Stimulated activated CD8-positive, alpha-beta memory T cell treated with anti-CD3 and anti-CD28 coated beads, Interleukin-12 subunit alpha, Interleukin-12 subunit beta, amount 100 ng/mL, for 24 hours (primary cell): ENCODE measurements at regions not wholly inside any gene's neighbourhood (a gene's known extent, or its start where the extent isn't known, plus 50 kb on each side); places are given as distances from the start of the nearest gene placed in this dataset.

Experiments used
- DNase-seq: peaks from one replicate; pipeline ENCODE4 v3.0.0-alpha.2; 2020; ENCODE audit errors: extremely low read depth

DNA sequence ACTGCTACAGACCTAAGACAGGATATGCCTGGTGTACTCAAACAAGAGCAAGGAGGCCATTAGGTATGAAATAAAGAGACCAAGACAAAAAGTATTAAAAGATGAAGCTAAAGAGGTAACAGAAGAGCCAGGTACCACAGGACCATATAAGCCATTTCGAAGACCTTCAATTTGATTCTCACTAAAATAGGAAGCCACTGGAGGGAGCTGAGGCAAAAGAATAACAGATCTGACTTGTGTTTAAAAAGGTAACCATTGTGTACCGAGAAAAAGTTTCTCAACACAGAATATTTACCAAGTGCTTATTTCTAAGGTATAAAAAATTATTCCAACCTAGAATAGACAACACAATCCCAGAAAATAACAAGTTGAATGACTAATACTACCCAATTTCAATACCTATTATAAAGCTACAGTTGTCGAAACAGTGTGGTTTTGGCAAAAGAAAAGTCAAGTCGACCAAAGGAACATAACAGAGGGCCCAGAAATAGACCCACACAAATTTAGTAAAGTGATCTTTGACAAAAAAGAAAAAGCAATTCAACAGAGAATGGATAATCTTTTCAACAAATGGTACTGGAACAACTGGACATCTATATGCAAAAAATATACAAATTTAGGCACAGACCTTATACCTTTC is 125.3 kb upstream of the DST start:
- no peak for DNase-seq

DNA sequence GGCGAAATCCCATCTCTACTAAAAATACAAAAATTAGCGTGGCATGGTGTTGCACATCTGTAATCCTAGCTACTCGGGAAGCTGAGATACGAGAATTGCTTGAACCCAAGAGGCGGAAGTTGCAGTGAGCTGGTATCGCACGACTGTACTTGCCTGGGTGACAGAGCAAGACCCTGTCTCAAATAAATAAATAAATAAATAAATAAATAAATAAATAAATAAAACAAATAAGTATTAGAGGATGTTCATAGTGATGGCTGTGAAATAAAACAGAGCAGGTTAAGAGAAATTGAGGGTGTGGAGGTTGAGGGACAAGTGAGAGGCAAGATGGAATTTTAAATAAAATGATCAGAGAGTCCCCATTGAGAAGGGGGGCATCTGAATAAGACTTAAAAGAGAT is 124.7 kb upstream of the DST start:
- no peak for DNase-seq

DNA sequence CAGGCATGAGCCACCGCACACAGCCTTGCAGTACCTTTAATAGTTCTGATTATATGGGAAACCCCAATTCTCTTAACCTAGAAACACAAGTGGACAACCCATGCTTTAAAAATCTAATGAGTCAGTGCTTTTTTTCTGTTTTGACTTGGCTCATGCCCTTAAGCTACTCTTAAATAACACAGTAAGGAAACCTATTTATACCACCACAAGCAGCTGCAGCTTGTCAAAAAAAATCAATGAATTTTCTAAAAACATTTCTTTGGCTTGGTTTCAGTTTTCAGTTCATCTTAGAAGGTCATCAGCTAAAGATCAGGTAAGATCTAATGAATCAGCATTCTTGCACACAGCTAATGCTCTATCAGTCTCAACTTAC is 124.1 kb upstream of the DST start:
- DNase-seq: no peak

DNA sequence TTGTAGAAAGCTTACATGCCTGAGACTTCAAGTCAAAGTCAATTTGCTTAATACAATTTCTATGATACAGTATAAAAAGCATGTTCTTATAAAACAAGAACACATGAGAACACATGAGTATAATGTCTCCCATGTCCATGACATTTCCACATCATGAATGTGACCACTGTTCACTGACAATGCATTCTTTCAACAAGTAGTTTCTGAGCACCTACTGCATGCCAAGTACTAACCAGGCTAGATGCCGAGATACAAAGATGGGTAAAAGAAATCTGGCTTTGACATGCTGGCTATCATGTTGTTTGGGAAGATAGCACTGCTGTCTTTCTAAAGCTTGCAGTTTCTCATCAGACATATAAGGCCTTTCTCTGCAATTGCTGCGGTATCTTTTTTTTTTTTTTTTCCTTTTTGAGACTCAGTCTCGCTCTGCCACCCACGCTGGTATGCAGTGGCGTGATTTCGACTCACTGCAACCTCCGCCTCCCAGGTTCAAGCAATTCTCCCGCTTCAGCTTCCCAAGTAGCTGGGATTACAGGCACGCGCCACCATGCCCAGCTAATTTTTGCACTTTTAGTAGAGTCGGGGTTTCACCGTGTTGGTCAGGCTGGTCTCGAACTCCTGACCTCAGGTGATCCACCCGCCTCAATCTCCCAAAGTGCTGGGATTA is 123.6 kb upstream of the DST start:
- no peak for DNase-seq

DNA sequence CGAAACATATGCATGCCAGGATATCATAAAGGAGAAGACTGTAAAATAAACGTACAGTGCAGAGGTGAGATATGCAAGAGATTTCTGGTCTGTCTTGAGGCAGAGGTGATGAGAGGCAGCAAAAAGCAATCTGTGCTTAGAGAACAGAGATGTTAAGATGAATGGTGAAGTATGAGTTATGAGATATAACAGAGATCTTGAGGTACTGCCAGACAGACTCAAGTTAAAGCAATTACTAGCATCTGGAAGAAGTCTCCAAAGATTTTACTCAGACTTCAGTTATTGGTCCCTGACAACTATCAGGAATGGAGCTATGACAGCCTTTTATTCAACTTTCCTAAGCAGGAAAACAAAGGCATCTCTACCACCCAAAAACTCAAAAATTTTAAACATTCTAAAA is 122.8 kb upstream of the DST start:
- no peak for DNase-seq

DNA sequence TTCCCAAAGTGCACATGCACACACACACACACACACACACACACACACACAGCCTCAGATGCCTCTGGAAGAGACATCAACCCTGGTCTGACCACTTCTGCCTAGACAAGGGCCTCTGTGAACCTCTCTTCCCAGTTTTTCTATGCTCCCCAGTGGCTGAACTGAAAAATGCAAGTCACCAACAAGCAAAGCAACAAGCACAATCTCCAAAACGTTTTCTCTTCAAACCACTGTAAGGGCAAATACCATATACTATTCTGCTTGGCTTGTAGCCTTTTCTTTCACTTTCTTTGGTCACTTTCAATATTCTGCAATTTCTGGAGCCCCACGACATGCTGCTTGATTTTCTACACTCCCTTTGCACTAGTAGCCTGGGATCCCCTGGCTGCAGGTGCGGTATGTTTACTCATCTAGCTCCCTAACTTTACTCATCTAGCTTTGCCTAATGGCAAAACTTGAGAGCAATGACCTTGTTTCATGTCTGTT is 121.4 kb upstream of the DST start:
- no peak for DNase-seq

DNA sequence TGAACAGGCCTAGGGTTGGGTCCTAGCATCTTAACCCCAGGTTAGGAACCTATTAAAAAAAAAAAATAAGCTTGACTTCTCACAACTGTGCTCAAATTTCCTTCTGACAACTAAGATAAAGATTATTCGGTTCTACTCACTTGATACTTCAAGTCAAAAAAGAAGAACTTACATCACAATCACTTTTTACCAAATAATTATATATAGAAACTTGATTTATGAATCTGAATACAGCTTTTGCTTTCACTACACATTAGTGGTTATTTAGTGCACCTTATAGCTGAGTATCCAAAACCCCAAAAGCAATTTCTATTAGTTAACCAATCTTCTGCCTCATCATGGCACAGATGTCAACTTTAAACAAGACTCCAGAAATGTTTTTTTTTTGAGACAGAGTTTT is 119.0 kb upstream of the DST start:
- no peak for DNase-seq

DNA sequence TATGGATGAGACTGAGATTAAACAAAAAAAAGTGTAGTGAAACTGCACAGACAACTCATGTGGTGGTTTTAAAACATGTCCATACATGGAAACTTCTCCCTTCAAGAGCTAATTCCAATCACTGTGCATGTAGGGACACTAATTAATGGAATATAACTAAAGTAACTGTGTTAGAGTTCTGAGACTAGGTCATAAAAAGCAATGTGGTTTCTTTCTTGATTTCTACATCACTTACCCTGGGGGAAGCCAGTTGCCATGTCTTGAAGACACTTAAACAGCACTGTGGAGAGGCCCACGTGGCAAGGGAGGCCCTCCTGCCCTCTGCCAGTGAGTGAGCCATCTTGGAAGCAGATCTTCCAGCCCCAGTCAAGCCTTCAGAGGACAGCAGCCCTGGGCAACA is 118.2 kb upstream of the DST start:
- DNase-seq: no peak

DNA sequence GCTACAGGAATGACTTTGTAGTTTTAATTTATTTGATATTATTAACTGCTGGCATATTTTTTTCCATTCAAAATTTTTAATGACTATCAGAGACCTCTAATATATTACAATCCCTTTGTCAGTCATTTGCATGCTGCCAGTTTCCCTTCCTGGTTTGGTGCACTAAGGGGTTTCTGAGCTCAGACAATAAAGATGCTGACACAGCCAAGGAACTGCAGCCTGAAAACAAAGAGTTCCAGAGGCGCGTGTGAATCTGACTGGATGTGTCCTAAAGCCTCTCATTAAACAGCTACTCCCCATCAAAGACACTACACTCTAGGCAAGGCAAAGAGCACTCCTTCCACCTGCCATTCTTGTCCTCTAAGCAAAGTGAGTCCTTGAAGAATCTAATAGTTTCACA is 116.8 kb upstream of the DST start:
- DNase-seq: no peak

DNA sequence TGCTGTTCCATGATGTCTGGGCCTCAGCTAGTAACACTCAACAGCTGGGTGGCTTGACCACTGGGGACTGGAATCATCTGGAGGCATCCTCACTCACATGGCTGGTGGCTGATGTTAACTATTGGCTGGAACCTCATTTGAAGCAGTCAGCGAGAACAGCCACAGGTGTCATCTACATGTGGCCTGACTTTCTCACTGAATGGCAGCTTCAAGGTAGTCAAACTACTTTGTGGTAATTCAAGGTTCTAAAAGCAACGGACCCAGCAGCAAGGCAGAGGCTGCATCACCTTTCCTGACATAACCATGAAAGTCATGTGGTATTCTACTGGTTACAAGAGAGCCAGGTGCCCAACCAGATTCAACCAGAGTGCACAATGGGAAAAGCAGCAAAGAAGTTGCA is 115.9 kb upstream of the DST start:
- no peak for DNase-seq

DNA sequence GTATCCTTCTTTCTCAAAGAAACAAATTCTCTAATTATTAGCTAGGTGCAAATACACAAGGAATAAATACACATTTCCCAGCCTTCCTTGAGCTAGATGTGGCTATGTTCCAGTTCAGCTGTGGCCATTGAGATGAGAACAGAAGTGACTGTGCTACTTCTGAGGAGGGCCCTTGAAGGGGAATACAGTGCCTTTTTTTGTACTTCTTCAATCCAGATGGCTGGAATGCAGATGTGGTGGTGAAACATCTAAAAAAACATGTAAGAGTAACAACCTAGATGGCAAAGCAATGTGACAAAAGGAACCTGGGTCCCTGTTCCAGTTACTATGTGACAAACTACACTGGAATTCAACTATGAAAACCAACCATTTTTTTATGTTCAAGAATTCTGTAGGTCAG is 115.4 kb upstream of the DST start:
- no peak for DNase-seq

DNA sequence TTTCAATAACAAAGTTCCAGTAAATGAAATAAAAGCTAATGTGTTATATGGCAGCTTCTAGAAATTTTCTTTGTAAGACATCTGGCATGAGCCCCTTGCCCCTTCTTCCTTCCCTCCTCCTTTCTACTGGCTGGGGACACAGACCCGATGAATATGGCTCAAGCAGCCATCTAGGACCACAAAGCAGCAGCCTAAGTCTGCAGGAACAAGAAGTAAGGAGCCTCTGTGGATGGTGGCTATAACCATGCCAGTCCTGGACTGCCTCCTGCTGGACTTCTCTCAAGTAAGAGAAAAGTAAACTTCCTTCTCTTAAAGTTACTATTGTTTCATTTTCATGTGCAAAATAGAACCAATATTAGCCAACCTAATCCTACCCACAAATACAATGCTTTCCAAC is 114.9 kb upstream of the DST start:
- no peak for DNase-seq

DNA sequence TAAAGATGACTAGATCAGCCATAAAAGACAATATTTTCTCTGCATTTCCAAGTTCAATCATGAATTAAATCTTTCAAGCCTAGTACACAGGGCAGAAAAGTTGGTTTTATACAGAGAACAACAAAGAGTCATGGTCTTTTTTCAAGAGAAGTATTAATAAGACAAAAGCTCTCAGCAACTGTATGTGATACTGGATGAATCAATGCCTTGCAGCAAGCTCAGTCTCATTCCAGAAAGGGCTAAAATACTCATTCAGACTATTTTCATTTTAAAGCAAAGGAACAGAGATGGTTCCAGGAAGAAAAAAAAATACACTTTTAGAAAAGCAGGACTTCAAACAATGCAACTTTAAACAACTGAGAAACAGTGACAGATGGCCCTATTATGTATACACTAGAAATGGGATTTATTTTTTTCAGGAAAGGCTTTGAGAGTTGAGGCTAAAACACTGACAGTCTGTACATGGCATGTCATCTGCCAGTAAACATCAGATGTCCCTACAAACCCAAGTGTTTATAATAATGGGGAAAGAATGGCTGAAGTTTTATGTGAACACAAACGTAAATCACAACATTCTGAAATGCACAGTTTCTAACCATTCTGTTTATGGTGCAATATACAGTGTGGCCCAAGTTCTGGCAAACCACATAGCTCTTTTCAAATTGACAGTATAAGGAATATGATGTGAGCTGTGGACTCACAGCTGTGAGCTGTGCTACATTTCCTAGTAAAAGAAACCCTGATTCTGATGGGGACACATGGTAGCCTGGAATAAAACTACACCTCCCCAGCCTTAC is 114.3 kb upstream of the DST start:
- DNase-seq: no peak

DNA sequence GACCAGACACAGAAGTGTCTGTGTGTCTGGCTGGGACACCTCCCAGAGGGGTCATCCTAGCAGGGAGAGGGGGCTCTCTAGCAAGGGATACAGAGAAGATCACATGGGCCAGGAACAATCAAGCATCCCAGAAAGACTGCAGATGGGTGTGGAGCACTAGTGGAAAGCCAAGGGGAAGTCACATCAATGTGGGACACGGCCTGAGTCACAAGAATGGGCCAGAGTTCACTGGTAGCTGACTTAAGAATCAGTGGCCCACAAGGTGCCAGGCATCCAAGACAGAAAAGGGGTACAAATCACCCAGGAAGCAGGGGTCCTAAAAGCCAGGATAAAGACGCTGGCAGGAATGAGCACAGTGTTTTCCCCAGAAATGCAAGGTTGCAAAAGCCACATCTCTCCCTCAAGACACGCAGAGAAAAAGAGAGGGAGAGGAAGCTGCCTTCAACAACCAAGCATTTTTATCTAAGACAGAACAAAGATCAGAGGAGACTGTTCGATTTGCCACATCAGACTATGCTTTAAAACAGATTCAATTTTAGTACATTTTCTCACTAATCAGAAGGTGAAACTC is 113.6 kb upstream of the DST start:
- no peak for DNase-seq

DNA sequence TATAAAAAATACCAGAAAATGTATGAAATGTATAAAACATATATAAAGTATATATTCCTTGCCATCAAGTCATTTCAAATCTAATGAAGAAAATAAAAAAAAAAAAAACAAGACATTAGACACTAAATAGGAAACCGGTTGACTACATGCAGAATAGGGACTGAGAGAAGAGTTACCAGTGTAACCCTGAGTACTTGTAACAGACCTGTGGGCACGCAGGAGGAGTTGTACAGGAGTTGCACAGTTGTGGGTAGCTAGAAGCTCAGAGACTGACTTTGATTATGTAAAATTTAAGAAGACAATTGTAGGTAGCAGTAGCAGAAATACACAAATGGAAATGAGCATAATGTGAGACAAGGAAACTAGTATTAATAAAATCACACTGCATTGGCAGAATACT is 112.4 kb upstream of the DST start:
- no peak for DNase-seq

DNA sequence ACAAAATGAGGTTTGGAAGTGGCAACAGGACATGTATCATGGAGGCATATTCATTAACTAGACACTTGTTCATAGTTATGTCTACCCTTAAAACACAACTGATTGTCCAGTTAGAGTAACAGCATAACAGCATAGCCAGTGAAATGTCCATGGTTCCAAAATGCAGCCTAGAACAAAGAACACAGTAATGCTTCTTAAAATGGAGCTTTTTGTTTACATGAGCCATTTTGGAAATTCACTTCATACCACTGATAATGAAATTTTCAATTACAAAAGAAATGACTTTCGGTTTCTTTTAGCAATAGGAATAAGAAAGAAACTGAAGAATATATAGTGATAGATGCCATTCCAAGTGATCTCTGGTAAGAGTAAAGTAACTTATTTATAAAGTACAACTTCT is 111.1 kb upstream of the DST start:
- no peak for DNase-seq

DNA sequence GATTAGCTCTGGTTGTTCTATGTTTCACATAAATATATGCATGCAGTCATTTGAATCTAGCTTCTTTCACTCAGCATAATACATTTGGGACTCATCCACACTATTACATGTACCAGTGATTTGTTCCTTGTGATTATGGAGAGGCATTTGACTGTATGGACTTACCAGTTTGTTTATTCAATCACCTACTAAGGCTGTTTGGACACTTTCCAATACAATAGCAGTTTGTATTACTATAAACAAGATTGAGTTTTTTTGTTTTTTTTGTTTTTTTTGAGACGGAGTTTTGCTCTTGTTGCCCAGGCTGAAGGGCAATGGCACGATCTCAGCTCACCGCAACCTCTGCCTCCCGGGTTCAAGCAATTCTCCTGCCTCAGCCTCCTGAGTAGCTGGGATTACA is 109.8 kb upstream of the DST start:
- DNase-seq: no peak

DNA sequence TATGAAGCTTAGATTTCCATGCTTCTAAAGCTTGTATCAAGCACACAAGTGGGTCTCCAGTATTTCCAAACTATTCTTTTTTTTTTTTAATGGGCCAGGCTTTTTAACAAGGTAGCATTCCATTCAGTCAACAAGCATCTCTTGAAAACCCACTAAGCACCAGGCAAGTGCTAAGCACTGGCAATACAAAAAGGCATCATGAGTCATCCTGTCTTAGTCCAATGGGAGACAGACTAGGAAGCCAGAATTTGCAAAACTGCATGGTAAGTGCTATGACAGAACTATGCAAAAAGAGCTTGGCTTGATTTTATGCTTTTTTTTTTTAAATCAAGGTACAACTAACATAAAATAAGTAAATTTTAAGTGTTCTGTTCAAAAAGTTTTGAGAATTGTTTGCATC is 109.3 kb upstream of the DST start:
- DNase-seq: no peak

DNA sequence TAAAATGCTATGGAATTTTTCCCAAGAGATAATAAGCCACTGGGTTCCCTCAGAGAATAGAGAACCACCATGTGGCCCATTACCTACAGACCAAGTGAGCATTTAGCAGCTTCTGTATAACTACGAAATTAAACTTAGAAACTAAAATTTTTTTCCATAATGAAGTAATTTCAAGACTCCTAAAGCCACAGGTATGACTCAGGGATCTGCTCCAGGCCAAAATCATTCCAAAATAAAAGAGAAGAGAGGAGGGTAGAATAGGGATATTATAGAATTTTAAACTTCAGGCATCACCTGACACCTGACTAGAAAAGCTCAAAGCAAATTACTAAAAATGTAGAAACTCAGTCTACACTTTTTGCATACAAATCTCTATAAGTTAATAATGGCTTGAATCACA is 108.9 kb upstream of the DST start:
- no peak for DNase-seq

DNA sequence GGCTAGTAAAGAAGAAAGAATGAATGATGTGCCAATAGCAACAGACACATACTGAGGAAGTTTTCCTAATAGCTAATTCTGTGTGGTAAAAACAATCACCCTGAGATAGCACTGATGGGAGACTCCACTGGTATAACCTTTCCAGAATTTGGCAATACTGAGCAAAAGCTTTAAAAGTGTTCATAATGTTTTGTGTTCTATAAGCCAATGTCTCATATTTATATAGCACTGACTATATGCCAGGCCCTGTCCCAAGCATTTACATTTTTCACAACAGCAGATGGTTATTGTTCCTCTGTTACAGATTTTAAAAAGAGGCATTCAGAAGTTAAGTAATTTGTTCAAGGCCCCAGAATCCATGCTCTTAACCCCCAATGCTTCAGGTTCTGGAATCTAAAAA is 108.0 kb upstream of the DST start:
- DNase-seq: no peak

DNA sequence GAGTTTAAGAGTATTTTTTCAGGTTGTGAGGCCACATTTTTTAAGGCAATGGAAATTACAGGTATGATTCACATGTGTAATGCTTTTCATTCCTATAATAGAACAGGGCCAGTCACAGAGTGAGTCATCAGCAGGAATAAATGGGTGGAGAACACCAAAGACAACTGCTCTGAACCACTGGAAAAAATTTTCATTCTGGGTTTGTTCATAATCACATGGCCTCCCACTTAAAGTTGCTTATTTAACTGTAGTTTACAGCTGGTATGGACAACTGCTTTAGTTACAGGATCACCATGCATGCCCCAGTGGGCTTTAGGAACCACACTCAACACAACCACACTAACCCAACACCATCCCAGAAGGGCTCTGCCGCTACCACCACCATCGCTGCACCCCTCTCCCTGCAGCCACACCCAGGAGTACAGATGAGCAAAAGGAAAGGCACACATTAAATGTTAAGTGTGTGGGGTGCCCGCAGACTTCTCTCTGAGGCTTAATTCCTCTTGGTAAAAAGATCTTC is 107.0 kb upstream of the DST start:
- no peak for DNase-seq

DNA sequence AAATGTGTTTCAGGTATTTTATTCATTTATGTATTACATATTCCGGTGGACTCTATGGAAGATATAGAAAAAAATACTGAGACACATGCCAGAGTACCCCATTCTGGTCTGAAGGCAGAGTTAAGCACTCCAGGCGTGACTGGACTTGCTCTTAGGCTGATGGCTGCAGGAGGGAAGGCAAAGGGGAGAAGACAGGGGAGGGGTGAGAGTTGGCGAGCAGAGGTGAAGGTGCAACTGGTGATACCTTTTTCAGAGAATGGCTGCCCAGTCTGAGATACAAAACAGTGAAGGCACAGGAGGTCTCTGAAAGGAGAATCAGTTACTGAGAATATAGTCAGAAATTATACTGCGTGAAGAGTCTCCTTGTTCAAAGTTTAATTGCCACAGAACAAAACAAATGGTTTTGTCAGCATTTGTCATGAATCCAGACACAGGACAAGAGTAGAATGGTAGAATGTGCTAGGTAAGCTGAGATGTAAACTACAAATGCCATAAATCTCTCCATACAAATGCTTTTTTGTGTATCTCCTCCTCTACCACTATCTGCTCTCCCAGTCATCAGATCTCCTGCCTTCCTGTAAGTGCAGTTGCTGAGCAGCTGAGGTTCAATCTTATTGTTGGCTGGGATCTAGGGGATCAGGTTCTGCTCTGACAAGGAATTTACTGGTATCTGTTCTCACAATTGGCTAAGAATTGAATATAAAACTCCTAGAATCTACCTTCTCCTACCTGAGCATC is 104.2 kb upstream of the DST start:
- DNase-seq: no peak
